Tibial nerve (tissue), 4 donors: ENCODE measurements at regions not wholly inside any gene's neighbourhood (a gene's known extent, or its start where the extent isn't known, plus 50 kb on each side); places are given as distances from the start of the nearest gene placed in this dataset.

Experiments used
- CTCF ChIP-seq, 5 experiments: fragments of 200-600 bp in 3 of 5; fragments of 450-650 bp in 2 of 5; sonication (generic) in 3 of 5; IDR thresholded peaks; one replicate each; pipeline ENCODE4 v1.5.1; 2016 to 2019; ENCODE audit warnings: antibody characterized with exemption in 5 of 5, mild to moderate bottlenecking in 3 of 5, moderate library complexity in 2 of 5
- EP300 ChIP-seq, 2 donors: sonication (generic); formaldehyde crosslinking; IDR thresholded peaks; one replicate each; pipeline ENCODE4 v1.6.1; 2017; ENCODE audit warnings: antibody characterized with exemption in 2 of 2, mild to moderate bottlenecking in 1 of 2
- POLR2A ChIP-seq, 2 donors: fragments of 450-650 bp; IDR thresholded peaks; one replicate each; pipeline ENCODE4 v1.6.1; 2017; ENCODE audit warnings: antibody characterized with exemption in 2 of 2, mild to moderate bottlenecking in 2 of 2, moderate library complexity in 2 of 2

GRCh38 chr1:101460739-101461138 is 223.9 kb downstream of the S1PR1 start:
- TF ChIP-seq CTCF (IDR thresholded peaks at IDR 0.05) = no peak
- TF ChIP-seq POLR2A (IDR thresholded peaks at IDR 0.05) = no peak
- no peak for TF ChIP-seq EP300 (IDR thresholded peaks at IDR 0.05)
